Stimulated activated CD8-positive, alpha-beta memory T cell treated with anti-CD3 and anti-CD28 coated beads, Interleukin-12 subunit alpha, Interleukin-12 subunit beta, amount 100 ng/mL, for 1 hour (primary cell): ENCODE measurements at regions not wholly inside any gene's neighbourhood (a gene's known extent, or its start where the extent isn't known, plus 50 kb on each side); places are given as distances from the start of the nearest gene placed in this dataset.
"Not testable (repeated sequence)": the region's sequence is repeated elsewhere in the genome, so short reads cannot be mapped to it uniquely, and the experiment has no call there.

Experiments
- DNase-seq: peaks from one replicate; pipeline ENCODE4 v3.0.0-alpha.2; 2020; ENCODE audit warnings: low read depth

- DNase-seq = no peak
Measured at GRCh38 chr11:69951821-69952220, 126.3 kb upstream of the ANO1 start.

- not testable (repeated sequence) for DNase-seq
Measured at GRCh38 chr11:69952229-69952975, 125.7 kb upstream of the ANO1 start.

DNA sequence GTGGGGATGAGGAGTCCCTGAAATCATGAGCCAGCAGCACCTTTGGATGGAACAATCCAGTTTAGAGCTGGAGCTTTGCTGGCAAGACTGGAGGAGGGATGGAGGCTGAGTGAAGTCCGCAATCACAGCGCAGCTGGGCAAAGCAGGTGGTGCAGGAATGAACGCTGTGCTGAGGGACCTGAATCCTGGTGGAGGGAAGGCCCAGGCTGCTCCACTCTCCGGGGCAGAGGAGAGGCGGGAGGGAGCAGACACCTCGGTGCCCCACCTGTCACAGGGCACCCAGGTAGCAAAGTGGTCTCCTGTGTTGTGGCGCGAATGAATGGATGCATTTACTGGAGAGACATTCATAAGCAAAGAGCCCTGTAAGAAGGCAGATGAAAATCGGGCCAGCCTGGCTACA lies 124.8 kb upstream of the ANO1 start:
- DNase-seq = no peak

DNA sequence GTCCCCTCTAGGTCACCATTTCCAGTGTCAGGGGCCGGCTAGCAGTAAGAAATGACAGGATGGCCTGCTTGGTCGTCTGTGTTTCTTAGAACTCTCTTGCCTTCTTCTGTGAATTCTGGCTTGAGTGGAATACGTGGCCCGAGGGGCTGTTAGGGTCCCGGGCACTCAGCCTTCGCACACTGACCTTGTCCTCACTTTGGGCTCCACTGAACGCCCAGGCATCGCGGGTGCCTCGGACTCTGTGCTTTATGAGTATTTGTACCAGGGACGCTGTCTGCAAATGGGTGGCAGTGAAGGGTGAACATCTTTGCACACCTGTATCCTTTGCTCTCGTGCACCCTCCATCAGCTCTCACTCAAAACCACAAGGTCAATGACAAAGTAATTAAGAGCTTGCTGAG lies 123.4 kb upstream of the ANO1 start:
- no peak for DNase-seq

GRCh38 chr11:69956669-69957190 lies 121.4 kb upstream of the ANO1 start:
- DNase-seq = no peak

- no peak for DNase-seq
Measured at GRCh38 chr11:69957849-69958248, 120.3 kb upstream of the ANO1 start.

GRCh38 chr11:69958308-69958707 lies 119.8 kb upstream of the ANO1 start:
- DNase-seq = no peak

- no peak for DNase-seq
Measured at GRCh38 chr11:69959461-69959860, 118.7 kb upstream of the ANO1 start.

- DNase-seq = no peak
Measured at GRCh38 chr11:69961738-69962137, 116.4 kb upstream of the ANO1 start.

DNA sequence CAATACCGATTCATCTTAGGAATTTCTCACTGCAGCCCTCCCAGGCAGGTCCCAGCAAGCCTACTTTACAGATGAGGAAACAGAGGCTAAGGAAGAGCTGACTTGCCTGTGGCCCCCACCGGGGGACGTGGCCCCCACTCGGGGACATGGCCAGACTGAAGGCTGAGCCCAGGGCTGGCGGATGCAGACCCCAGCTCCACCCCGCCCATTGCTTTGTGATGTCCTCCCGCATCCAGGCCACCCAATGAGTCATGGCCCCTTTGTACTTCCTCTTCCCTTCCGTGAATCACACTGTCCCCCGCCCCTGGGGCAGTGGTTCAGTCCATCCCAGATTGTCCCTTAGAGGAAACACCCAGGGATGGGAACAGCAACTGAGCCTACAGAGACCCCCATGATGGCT lies 116.0 kb upstream of the ANO1 start:
- DNase-seq = no peak

- no peak for DNase-seq
Measured at GRCh38 chr11:69963533-69964246, 114.4 kb upstream of the ANO1 start.

DNA sequence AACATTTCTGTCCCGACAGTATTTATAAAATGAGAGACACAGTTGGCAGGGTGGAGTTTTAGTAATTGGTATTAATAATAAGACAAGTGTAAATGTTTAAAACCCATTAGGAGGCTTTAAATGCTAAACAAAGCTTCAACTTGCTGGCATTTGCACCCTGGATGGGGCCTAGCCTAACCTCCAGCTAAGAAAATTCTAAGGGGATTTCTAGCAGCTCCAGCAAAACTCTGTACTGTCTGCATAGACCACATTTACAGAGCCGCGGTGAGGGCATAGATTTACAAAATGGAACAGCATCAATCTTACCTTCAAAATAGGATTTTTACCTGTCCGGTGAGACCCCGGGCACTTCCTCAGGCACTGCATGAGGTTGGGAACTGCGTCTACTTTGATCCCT lies 113.9 kb upstream of the ANO1 start:
- DNase-seq = no peak

DNA sequence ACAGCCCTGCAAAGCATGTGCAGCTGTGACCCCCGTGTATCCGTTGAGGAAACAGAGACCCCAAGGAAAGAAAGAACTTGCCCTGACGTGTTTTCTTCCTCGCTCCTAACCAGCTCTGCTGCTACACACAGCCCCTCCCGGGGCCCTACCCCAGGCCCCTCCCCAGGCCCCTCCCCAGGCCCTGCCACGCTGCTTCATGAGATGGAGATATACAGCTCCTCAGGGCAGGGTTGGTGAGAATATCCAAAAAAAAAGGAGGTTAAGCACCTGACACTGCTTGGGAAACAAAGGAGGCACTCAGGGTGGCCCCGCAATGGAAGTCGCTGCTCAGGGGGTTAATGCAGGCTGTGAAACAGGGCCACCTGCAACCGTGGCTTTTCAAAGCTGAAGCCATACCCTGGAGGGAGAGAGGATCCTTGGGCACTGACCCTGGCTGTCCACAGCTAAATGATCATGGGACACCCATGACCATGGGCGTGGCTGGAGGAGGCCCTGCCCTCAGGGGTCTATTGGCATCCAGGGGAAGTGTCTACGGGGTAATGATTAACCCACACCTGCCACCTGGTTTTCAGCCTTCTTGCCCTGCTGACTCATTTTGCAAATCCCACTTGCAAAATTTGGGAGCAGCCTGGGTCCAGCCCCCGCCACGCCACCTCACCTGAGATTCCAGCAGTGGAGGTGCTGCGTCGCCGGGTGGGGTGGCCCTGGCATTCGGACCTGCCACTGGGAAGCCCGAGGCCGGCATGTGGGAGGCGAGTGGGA lies 112.1 kb upstream of the ANO1 start:
- no peak for DNase-seq

GRCh38 chr11:69966583-69966835 lies 111.6 kb upstream of the ANO1 start:
- DNase-seq = no peak

DNA sequence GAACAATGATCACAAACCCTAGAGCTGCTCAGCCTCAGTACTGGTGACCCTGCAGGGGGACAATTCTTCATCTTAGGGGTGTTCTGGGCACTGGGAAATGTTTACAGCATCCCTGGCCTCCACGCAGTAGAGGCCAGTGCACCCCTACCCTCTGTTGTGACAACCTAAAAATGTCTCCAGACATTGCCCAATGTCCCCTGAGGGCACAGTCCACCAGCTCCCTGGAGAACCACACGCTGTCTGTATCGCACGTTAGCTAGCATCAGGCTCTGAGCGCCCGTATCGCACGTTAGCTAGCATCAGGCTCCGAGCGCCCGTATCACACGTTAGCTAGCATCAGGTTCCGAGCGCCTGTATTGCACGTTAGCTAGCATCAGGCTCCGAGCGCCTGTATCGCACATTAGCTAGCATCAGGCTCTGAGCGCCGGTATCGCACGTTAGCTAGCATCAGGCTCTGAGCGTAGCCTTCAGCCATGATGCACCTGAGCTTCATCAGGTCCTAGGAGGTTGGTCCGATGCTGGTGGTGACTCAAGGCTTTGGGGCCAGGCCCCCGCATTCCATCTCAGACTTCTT lies 111.1 kb upstream of the ANO1 start:
- DNase-seq = no peak

DNA sequence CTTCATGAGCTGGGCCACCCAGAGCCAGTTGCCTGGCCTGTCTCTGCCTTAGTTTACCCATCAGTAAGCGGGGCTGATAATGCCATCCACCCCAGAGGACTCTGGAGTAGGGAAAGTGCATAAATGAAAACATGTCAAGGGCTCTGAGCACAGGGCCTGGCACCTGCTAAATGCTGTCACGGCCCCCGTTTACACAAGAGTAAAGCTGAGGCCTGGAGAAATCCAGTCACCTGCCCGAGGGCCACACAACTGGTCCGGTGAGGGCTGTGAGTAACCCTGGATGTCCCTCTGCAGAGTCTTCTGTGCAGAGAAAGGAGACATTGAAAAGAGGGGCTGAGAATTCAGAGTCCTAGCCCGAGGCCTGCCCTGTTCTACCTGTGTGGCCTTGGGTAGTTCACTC lies 110.6 kb upstream of the ANO1 start:
- no peak for DNase-seq

DNA sequence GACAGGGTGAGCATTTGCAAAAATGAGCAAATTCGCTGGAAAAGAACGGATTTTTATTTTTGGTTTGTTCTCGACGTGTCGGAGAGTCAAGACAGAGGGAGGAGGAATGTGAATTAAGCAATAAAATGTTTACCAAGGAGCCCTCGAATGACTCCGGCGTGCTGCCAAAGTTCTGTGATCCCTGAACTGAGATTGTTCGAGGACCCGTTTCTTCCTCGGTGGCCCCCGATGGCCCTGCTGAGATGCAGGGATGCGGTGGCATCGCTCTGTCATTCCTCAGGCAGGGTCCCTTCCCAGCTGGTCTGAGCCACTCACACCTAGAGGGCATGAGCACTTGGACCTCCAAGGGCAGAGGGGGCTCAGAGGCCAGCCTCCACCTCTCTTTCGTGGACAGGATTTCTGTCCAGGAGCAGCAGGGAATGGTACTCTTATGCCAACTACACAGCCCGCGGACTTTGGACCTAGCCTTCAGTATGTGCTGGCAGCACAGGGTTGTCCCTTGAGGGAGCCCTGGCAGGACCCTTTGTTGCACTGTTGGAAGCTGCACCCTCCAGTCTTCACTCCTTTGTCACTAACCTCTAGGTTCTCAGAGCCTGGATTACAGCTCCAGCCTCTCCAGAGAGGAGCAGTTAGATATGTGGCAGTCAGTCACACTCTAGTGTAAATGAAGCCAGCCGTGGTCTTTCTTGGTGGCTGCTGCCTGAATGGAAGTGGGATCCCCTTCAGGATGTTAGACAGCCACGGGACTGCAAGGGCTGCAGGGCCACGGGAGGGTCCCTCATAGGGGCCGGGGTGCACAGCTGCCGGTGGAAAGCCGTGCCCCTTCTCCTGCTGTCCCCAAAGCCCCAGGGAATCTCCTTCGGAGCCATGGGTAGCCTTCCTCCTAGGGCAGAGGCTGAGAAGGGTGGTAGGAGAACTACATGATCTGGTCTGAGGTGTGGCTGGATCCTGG lies 109.4 kb upstream of the ANO1 start:
- DNase-seq = no peak

GRCh38 chr11:69969890-69970784 lies 108.0 kb upstream of the ANO1 start:
- no peak for DNase-seq

DNA sequence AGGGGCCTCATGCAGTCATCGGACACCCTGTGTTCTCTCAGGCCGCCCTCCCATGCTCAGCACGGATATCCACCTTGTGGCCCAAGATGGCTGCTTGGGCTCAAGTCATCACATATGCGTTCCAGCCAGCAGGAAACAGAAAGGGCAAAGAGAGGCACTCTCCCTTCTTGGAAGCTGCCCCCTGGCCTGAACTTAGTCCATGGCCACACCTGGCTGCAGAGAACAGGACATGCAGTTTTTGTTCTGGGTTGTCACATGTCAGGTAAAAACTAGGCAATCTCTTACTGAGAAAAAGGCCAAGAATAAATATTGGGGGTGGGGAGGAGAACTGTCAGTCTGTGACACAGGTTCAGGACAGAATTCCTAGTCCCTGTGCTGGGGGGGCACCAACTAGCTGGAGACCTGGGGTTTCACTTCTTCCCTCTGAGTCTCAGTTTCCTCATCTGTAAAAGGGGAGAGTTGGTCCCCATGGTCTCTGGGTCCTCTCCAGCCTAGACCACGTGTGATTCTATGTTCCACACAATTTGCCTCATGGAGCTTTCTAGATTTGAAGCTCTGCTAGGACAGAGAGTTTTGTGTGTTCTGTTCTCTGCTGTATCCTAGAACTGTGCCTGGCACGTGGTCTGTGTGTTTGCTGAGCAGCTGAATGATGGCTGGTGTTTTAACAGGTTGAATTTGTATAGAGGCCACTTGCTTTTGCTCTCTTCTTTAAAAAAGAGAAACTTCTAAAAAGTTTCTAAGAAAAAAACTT lies 107.2 kb upstream of the ANO1 start:
- DNase-seq = no peak

DNA sequence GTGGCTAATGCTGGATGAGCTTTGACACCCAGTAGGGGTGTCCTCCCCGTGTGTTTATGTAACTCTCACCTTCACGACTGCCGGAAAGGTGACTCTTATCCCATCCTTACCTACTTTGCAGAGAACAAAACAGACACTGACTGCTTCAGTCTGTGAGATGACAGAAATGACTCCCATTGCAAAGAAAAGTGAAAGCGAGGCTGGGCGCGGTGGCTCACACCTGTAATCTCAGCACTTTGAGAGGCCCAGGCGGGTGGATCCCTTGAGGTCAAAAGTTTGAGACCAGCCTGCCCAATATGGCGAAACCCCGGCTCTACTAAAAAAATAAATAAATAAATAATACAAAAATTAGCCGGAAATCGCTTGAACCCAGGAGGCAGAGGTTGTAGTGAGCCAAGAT lies 106.4 kb upstream of the ANO1 start:
- DNase-seq = no peak
